Stimulated activated CD8-positive, alpha-beta memory T cell treated with anti-CD3 and anti-CD28 coated beads, Interleukin-7, amount 100 ng/mL, for 24 hours (primary cell): ENCODE measurements at regions not wholly inside any gene's neighbourhood (a gene's known extent, or its start where the extent isn't known, plus 50 kb on each side); places are given as distances from the start of the nearest gene placed in this dataset.
"Not testable (repeated sequence)": the region's sequence is repeated elsewhere in the genome, so short reads cannot be mapped to it uniquely, and the experiment has no call there.

Experiments
- DNase-seq: peaks from one replicate; pipeline ENCODE4 v3.0.0-alpha.2; 2020; ENCODE audit warnings: low read depth

DNA sequence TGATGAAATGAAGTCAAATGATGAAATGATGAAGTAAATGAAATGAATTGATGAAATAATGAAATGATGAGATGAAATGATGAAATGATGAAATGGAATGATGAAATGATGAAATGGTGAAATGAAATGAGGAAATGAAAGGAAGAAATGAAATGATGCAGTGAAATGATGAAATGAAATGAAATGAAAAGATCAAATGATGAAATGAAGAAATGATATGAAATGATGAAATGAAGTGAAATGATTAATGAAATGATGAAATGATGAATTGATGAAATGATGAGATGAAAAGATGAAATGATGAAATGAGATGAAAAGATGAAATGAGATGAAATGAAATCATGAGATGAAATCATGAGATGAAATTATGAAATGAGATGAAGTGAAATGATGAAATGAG lies 139.2 kb upstream of the ERV3-1 start:
- not testable (repeated sequence) for DNase-seq

DNA sequence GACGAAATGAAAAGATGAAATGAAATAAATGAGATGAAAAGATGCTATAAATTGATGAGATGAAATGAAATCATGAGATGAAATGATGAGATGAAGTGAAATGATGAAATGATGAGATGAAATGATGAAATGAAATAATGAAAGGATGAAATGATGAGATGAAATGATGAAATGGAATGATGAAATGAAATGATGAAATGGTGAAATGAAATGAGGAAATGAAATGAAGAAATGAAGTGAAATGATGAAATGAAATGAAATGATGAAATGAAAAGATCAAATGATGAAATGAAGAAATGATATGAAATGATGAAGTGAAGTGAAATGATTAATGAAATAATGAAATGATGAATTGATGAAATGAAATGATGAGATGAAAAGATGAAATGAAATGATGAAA lies 138.5 kb upstream of the ERV3-1 start:
- DNase-seq: not testable (repeated sequence)

DNA sequence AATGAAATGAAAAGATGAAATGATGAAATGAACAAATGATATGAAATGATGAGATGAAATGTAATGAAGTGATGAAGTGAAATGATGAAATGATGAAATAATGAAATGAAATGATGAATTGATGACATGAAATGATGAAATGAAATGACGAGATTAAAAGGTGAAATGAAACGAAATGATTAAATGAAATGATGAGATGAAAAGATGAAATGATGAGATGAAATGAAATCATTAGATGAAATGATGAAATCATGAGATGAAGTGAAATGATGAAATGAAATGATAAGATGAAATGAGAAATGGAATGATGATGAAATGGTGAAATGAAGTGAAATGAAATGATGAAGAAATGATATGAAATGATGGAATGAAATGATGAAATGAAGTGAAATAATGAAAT lies 138.1 kb upstream of the ERV3-1 start:
- not testable (repeated sequence) for DNase-seq

DNA sequence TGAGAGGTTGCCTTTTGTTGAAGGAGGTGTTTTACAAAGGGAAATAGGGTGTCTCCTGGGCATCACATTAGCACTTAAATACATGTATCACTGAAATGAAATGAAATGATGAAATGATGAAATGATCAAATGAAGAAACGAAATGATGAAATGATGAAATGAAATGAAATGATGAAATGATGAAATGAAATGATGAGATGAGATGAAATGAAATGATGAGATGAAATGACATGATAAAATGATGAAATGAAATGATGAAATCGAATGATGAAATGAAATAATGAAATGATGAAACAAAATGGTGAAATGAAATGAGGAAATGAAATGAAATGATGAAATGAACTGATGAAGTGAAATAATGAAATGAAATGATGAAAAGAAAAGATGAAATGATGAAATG lies 137.6 kb upstream of the ERV3-1 start:
- DNase-seq: not testable (repeated sequence)

DNA sequence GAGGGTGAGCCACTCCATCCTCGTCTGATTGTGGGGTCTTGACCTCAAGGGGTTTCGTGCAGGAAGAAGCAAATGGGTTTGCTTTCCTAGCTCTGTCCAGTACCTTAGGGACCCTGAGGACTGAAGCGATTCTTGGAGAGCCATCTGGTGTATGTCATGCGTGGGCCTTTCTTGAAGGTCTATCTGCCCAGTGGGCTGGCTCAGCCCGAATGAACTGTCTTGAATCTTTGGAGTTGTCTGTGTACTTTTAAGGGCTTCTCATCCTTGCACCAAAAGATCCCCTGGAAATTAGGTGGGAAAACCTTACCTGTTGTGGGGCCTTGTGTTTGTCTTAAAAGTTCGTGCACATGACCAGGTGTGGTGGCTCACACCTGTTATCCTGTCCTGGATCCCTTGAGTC lies 135.4 kb upstream of the ERV3-1 start:
- DNase-seq: not testable (repeated sequence)

DNA sequence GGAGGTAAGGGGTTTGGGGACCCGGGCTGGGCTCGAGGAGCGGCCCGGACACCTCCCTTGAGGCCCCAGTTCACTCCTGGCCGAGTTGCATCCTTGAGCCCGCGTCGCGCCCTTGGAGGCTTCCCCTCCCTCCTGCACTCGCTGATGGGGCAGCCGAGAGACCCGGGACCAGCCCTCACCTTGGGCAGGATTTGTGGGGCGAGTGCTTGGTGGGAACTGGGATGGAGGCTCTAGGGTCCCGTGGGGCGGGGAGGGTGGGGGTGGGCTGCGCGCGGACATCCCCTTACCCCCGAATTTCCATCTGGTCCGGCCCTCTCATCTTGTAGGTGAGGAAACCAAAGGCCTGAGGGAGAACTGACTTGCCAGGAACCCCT lies 134.9 kb upstream of the ERV3-1 start:
- DNase-seq: not testable (repeated sequence)

DNA sequence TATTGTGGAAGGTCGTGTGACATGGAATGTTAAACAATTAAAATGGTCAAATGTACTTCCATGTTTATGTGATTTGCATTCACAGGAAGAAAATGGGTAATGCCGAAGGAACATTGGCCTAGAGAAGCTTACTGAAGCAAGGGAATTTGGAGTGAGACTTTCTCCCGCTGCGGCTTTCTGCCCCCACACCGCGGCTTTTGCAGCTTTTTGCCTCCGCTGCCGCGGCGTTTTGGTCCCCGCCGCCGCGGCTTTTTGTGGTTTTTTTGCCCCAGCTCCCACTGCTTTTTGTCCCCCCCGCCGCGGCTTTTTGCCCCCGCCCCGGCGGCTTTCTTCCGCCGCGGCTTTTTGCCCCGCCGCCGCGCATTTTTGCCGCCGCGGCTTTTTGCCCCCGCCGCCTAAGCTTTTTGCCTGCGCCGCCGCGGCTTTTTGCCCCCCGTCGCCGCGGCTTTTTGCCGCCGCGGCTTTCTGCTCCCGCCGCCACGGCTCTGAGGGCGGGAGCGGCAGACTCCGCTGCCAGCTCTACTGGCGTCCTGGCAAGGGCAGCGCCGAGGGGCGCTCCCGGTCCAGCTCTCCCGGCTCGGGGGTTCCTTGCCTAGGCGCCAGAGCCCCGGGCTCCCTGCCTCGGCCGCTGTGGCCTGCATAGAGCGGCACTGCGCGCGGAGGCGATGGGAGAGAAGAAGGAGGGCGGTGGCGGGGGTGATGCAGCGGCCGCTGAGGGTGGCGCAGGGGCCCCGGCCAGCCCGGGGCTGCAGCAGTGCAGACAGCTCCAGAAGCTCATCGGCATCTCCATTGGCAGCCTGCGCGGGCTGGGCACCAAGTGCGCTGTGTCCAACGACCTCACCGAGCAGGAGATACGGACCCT lies 134.3 kb upstream of the ERV3-1 start:
- DNase-seq: not testable (repeated sequence)

DNA sequence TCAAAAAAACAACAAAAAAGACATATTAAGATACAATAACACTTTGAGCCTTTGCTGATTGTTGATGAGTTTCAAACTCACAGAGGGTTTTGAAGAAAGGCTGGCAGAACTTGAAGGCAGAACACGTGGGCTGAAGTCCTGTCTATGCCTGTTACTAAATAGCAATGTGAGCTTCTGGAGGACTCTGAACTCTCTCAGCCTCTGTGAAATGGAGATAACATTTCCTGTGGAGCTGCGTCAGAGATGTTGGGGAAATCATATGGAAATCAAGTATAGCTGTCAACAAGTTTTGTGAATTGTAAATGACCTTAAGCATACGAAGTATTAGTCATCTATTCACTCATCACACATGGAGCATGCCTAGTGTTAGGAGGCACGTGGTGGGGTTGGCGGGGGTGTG lies 130.4 kb upstream of the ERV3-1 start:
- not testable (repeated sequence) for DNase-seq

DNA sequence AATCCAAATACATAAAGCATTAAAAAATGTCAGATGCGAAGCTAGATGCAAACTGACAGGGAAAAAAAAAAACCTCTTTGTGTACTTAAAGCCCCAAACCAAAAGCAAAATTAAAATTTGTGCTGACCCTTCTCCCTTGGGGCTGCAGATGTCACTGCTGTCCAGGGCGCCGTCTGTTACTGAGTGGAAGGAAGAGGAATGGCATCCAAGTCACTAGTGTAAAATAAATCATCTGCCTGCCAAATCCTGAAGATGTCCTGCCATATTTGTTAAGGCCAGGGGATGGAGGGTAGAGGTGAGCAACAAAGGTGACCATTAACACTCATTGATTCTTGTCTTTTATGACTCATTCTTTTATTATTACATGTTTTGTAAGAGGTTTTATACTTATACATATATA lies 126.6 kb upstream of the ERV3-1 start:
- not testable (repeated sequence) for DNase-seq

DNA sequence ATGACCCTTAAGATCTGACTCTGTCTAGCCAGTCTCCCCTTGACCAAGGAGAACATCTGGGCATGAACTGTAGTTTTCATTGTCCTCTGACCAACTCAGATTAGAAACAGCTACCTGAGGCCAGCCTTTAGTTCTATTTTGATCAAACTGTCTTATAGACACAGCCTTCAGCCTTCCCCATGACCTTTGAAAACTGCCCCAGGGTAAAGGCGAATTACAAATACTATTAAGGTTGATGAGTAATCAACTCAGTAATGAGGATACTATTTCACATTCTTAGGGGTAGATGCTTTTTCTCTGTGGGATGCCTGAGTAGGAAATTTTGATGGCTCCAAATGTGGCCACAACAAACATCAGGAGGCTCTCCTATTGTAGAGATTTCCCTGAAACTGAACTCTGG lies 125.8 kb upstream of the ERV3-1 start:
- DNase-seq: not testable (repeated sequence)

DNA sequence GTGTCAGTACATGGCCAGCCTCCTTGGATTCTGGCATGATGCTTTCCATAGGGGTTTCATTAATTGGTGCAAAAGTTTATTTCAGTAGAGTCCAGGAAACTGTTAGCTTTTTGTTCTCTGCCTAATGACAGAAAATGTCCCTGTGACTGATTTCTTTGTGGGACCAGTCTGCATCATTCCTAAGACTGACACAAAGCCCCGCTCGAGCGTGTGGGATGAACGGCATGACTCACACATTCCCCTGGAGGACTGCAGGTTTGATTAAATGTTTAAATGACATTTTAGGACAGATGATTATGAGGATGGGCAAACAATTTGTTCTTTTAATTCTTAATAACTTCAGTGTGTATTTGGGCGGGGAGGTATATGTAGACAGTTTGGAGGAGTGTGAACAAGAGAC lies 120.9 kb upstream of the ERV3-1 start:
- not testable (repeated sequence) for DNase-seq

DNA sequence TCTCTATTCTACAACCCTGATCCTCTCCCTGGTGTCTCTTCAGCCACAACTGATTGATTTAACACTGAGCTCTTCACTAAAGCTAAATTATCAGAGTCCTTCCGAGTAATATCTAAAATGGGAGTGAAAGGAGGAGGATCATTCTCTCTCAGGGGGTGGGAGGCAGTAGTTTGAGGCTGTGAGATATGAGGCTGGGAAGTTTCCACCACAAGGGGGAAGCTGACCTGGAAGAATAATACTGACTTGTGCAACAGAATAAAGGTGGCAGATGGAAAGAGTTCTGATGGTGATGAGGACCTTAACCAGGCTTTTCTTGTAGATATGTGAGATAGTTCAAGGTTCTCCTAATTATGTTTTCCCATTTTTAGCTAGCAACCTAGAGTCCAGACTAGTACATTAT lies 118.1 kb upstream of the ERV3-1 start:
- not testable (repeated sequence) for DNase-seq

DNA sequence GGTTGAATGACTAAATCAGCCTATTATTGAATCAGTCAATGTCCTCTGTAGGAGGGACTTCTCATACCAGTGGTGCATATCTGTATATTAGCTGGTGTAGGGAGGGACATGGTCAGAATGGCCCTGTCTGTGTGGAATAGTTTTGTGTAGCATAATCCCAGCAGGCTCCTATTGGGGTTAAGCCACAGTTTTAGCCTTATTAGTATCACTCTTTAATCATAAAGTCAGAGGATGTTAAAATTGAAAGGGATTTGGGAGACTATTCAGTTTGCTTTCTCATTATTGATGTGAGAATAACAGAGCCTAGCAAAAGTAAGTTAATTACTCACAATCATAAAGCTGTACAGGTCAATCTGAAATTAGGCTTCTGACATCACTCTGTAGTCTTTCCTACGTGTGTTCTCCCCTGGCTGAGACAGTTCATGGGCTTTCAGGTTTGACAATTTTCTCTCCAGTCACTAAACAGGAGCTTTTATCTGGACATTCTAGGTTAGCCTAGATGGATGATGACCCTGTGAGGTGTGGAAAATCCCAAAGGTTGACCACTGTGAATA lies 99.2 kb upstream of the ERV3-1 start:
- DNase-seq: not testable (repeated sequence)

DNA sequence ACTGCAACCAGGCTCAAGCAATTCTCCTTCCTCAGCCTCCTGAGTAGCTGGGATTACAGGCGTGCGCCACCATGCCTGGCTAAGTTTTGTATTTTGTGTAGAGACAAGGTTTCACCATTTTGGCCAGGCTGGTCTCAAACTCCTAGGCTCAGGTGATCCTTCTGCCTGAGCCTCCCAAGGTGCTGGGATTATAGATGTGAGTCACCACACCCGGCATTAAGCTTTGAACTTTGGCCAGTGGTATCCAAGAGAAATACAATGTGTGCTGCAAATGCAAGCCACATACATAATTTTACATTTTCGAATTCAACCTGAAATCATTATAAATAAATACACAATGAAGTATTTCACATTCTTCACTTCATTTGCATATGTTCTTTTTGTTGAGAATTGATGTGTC lies 94.0 kb upstream of the ERV3-1 start:
- DNase-seq: not testable (repeated sequence)

DNA sequence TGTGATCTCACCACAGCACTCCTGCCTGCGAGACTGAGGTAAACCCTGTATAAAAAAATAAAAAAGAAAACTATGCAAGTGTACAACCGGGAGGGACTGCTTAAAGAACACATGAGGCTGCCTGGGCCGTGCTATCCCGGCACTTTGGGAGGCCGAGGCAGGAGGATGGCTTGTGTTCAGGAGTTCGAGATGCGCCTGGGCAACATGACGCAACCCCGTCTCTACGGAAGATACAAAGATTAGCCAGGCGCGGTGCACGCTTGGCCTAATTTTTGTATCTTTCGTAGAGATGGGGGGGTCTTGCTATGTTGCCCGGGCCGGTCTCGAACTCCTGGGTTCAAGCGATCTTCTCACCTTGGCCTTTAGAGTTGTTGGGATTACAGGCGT lies 75.2 kb upstream of the ERV3-1 start:
- DNase-seq: not testable (repeated sequence)

DNA sequence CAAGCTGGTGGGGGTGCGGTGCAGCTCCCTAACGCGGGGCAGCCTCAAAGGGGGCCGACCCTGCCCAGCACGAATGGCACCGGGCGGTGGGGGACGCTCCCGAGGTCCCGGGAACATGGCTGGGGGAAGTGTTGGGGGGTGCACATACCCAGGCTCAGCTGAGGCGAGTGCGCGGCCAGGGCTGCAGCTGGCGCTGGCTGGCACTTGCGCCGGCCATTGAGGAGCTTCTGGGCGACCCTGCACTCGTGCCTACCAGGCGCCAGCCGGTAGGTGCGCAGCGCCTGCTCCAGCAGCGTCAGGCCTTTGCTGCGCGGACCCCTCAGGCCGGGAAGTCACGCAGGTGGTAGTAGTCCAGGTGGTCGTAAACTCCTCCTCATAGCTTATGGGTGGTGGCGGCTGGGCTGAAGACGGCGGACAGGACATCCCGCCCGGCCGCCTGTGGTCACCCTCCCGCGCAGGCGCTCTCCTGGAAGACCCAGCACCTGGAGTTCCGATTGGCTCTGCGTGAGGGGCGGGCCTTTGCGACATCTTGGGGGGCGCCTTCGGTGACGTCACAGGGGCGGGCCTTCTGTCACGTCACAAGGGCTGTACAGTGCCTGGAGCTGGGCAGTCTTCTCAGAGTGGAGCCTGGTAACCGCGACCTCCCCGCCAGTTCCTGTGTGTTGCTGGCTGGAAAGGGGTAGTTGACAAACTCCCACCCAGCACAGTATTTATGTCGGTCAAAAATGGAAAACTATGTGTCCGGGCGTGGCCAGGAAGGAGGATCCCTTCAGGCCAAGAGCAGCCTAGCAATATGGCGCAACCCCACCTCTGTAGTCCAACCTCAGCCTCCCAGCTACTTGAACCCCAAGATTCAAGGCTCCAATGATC lies 74.5 kb upstream of the ERV3-1 start:
- peak; percentile 76 for DNase-seq

DNA sequence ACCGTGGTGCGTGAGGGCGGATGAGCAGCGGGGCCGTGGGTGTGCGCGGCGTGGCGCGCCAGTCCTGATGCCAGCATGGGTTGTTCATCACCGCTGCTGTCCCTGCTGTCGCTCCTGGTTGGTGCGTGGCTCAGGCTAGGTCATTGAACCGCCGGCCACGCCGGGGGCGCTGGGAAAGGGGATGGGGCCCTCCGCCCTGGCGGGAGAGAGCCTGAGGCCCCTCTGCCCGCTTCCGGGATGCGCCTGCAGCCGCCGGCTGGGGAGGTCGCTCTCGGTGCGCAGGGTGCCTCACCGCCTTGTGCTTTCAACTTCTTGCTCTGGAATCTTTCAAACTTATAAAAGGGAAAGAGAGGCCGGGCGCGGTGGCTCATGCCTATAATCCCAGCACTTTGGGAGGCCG lies 68.5 kb upstream of the ERV3-1 start:
- not testable (repeated sequence) for DNase-seq

DNA sequence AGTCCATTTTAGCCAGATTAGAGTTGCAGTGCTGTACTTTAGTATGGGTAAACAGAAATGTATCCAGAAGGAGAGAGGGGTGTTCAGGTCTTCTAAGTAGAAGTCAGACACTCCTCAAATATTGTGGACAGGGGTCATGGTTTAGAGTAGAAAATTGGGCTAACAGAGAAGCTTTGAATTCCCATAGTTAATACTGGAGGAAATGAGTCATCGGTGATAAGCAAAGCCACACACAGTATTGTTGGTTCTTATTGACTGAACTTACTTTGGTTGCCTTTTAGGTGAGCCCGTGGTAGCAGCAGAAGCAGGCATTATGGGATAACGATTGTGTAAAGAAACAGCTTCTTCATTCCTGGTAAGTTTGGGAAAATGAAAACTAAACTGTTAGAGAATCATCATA lies 66.7 kb upstream of the ERV3-1 start:
- not testable (repeated sequence) for DNase-seq

DNA sequence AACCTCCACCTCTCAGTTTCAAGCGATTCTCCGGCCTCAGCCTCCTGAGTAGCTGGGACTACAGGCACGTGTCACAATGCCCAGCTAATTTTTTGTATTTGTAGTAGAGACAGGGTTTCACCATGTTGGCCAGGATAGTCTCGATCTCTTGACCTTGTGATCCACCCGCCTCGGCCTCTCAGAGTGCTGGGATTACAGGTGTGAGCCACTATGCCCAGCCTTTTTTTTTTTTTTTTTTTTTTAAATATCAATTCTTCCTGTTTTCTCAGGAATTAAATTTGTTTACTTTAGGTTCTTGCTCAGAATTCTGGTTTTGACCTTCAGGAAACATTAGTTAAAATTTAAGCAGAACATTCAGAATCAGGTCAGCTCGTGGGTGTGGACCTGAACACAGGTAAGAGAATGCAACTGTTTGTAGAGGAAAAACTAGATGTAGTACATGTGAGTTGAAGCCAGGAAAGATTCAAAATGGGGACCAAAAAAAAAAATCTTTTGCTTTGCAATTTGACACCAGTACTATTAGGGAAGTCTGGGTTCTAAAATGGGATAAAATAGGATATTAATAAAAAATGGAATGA lies 65.5 kb upstream of the ERV3-1 start:
- not testable (repeated sequence) for DNase-seq

DNA sequence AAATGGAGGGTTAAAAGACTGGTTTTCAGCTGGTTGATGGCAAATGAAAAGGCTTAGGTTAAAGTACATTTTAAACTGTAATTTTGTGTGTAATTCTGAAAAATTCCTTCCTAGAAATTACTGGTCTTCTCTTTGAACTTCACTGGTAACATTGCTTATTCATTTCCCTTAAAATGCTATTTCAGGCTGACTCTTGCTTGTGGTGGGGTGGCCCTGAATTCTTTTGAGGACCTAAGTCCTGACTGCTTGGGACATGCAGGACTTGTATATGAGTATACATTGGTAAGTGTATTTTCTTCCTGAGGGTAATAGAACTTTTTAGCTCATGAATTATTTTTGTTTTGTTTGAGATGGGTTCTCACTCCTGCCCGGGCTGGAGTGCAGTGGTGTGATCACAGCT lies 63.0 kb upstream of the ERV3-1 start:
- not testable (repeated sequence) for DNase-seq

DNA sequence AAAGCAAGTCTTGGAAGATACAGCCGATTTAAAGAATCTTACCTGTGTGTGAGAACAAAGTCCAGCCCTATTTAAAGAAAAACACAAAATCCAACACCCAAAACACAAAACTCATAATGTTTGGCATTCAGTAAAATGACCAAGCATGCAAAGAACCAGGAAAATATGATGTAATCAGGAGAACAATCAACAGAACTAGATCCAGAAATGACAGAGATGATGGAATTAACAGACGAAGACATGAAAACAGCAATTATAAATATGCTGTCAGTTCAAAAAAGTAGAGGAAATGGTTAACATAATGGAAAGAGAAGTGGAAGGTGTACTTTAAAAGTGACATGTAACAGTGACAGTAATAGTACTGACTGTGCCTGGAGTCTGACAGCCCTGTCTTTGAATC lies 56.1 kb upstream of the ERV3-1 start:
- DNase-seq: not testable (repeated sequence)

DNA sequence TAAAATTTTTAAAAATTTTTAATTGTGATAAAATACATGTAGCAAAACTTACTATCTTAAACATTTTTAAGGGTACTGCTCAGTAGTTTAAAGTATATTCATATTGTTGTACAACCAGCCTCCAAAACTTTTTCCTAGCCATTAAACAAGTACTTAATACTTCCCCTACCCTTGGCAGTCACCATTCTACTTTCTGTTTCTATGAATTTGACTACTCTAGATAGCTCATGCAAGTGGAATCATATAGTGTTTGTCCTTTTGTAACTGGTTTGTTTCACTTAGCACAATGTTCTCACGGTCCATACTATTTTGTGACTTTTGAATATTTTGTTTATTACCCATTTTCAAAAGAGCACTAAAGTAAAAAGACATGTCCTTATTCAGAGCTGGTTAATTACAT lies 52.8 kb upstream of the ERV3-1 start:
- not testable (repeated sequence) for DNase-seq
